ENCODE measurements at regions not wholly inside any gene's neighbourhood (a gene's known extent, or its start where the extent isn't known, plus 50 kb on each side); places are given as distances from the start of the nearest gene placed in this dataset.

GRCh38 chr2:225317186-225317585 is 82.3 kb upstream of the NYAP2 start:
- H3K4me3 ChIP-seq (ENCODE audit: low read depth, low read length), result no peak overlapping the region
- DNase-seq (ENCODE audit: low read depth), result no peak
- no peak for TF ChIP-seq CTCF (IDR thresholded peaks at IDR 0.05; ENCODE audit: low read depth, low read length, missing control alignments)

- no peak for DNase-seq (ENCODE audit: low read depth)
- no peak for TF ChIP-seq CTCF (IDR thresholded peaks at IDR 0.05; ENCODE audit: low read depth, low read length, missing control alignments)
- no peak overlapping the region for H3K4me3 ChIP-seq (ENCODE audit: low read depth, low read length)
These were observed 88.8 kb upstream of the NYAP2 start for GRCh38 chr2:225310745-225311144.

- no peak for TF ChIP-seq CTCF (IDR thresholded peaks at IDR 0.05; ENCODE audit: low read depth, low read length, missing control alignments)
- no peak for DNase-seq (ENCODE audit: low read depth)
- no peak overlapping the region for H3K4me3 ChIP-seq (ENCODE audit: low read depth, low read length)
These were observed 90.0 kb upstream of the NYAP2 start for GRCh38 chr2:225309516-225309915.

GRCh38 chr2:225296951-225297350 is 102.6 kb upstream of the NYAP2 start:
- TF ChIP-seq CTCF (IDR thresholded peaks at IDR 0.05; ENCODE audit: low read depth, low read length, missing control alignments), result no peak

GRCh38 chr2:225295102-225295501 is 104.4 kb upstream of the NYAP2 start:
- no peak for DNase-seq (ENCODE audit: low read depth)
- TF ChIP-seq CTCF (IDR thresholded peaks at IDR 0.05; ENCODE audit: low read depth, low read length, missing control alignments), result no peak
- no peak overlapping the region for H3K4me3 ChIP-seq (ENCODE audit: low read depth, low read length)

More at GRCh38 chr2:225296951-225297350, 102.6 kb upstream of the NYAP2 start:
- no peak for DNase-seq (ENCODE audit: low read depth)
- no peak overlapping the region for H3K4me3 ChIP-seq (ENCODE audit: low read depth, low read length)

GRCh38 chr2:225293638-225294037 is 105.9 kb upstream of the NYAP2 start:
- no peak for DNase-seq (ENCODE audit: low read depth)
- no peak for TF ChIP-seq CTCF (IDR thresholded peaks at IDR 0.05; ENCODE audit: low read depth, low read length, missing control alignments)
- no peak overlapping the region for H3K4me3 ChIP-seq (ENCODE audit: low read depth, low read length)

GRCh38 chr2:225290757-225291400 is 108.6 kb upstream of the NYAP2 start:
- DNase-seq (ENCODE audit: low read depth), result no peak
- TF ChIP-seq CTCF (IDR thresholded peaks at IDR 0.05; ENCODE audit: low read depth, low read length, missing control alignments), result no peak
- no peak overlapping the region for H3K4me3 ChIP-seq (ENCODE audit: low read depth, low read length)

Data from GM12864 (cell line).